Activated CD8-positive, alpha-beta T cell treated with anti-CD3 and anti-CD28 coated beads for 36 hours (primary cell): ENCODE measurements at regions not wholly inside any gene's neighbourhood (a gene's known extent, or its start where the extent isn't known, plus 50 kb on each side); places are given as distances from the start of the nearest gene placed in this dataset.

Source experiments
- ATAC-seq: fragments of 200-7000 bp; cut with Tn5 transposase; one replicate; pipeline ENCODE4 v1.10.0; 2021; ENCODE audit warnings: mild to moderate bottlenecking, moderate library complexity
- CTCF ChIA-PET: fragments of 350-600 bp; sonication (Branson Sonifier 250); formaldehyde crosslinking; loops from one replicate; lab custom pipeline; 2021; ENCODE audit warnings: antibody characterized with exemption; lab: Charles Lee
- POLR2A ChIA-PET: fragments of 350-600 bp; sonication (Branson Sonifier 250); formaldehyde crosslinking; loops from one replicate; lab custom pipeline; 2021; ENCODE audit warnings: antibody characterized with exemption; lab: Charles Lee
- DNase-seq: peaks from one replicate; pipeline ENCODE4 v3.0.0-alpha.2; 2020
- H3K27ac Mint-ChIP-seq: one replicate; pipeline ENCODE4 v1.8.0; 2021; ENCODE audit warnings: mild to moderate bottlenecking, mixed read lengths
- H3K27me3 Mint-ChIP-seq: one replicate; pipeline ENCODE4 v1.8.0; 2021; ENCODE audit warnings: mixed read lengths
- H3K36me3 Mint-ChIP-seq: one replicate; pipeline ENCODE4 v1.8.0; 2021; ENCODE audit warnings: low read depth, mixed read lengths
- H3K4me1 Mint-ChIP-seq: one replicate; pipeline ENCODE4 v1.8.0; 2021; ENCODE audit warnings: low read depth, mixed read lengths
- H3K4me3 Mint-ChIP-seq: one replicate; pipeline ENCODE4 v1.8.0; 2021; ENCODE audit warnings: mild to moderate bottlenecking, moderate library complexity, mixed read lengths
- H3K9me3 Mint-ChIP-seq: one replicate; pipeline ENCODE4 v1.8.0; 2021; ENCODE audit warnings: mixed read lengths
- CTCF ChIP-seq: fragments of 200-600 bp; IDR thresholded peaks from one replicate; pipeline ENCODE4 v1.8.0; 2022; ENCODE audit warnings: antibody characterized with exemption, mild to moderate bottlenecking
- intact Hi-C: fragments of 100-400 bp; cut with micrococcal nuclease; formaldehyde crosslinking; loops from one replicate; pipeline ENCODE4 v1.10.0; 2022

DNA sequence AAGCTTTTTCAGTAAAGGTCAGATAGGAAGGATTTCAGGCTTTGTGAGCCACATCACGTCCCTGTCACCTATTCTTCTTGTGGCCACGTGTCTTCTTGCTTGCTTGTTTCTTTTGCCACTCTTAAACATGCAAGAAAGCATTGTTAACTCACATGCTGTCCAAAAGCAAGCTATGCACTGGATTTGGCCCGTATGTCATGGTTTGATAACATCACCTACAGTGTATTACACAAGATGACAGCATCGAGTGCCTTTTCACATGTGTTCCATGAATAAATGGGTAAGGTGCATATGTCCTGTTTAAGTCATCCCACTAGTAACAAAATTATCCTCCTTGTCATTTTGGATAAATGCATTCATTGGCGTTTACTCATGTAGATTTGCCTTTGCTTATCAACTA is 468.0 kb upstream of the FAT1 start:
- no peak for DNase-seq
- H3K9me3 Mint-ChIP-seq: peaks cover 1% of the 10 kb centered on the region
- TF ChIP-seq CTCF: no peak
- ChIA-PET POLR2A (no interaction called here), CTCF (no interaction called here)
- H3K4me3 Mint-ChIP-seq: no peak overlapping the region
- no peak overlapping the region for H3K27ac Mint-ChIP-seq
- no peak for ATAC-seq
- no peaks in the 10 kb centered on the region for H3K4me1 Mint-ChIP-seq
- no peaks in the 10 kb centered on the region for H3K36me3 Mint-ChIP-seq
- intact Hi-C loops: no loop called here
- no peaks in the 10 kb centered on the region for H3K27me3 Mint-ChIP-seq

DNA sequence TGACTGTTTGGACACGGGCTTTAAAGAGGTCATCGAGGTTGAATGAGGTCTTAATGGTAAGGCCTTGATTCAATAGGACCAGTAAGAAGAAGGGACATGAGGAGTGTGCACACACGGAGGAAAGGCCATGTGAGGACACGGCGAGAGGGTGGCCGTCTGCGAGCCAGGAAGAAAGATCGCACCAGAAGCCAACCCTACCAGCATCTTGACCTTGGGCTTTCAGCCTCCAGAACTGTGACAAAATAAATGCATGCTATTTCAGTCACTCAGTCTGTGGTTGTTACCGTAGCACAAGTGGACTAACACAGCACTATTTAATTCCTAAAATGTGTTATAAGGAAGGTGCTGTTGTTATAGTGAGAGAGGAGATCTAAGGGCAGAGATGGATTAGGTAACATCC is 468.6 kb upstream of the FAT1 start:
- H3K9me3 Mint-ChIP-seq: peaks cover 1% of the 10 kb centered on the region
- no peak for ATAC-seq
- H3K36me3 Mint-ChIP-seq: no peaks in the 10 kb centered on the region
- DNase-seq: no peak
- H3K4me1 Mint-ChIP-seq: no peaks in the 10 kb centered on the region
- intact Hi-C loops: no loop called here
- no peak for TF ChIP-seq CTCF
- ChIA-PET CTCF (no interaction called here), POLR2A (no interaction called here)
- H3K27ac Mint-ChIP-seq: no peak overlapping the region
- no peak overlapping the region for H3K4me3 Mint-ChIP-seq
- H3K27me3 Mint-ChIP-seq: no peaks in the 10 kb centered on the region

DNA sequence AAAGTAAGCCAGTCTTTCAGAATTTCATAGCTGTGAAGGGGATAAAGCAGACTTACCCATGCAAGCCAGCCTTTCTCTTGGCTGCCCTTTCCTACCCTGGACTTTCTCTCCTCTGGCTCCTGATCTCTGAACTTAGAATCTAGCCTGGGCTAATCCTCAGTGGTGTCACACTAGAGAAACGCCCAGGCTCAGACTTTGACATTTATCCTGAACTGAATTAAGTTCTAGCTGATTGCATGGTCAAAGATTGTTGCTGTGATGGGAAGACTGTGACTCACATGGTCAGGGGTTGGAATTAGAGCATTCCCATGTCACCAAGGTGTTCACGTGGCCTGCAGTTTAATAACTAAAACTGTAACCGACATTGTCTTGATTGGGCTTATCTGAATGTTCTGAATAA is 469.5 kb upstream of the FAT1 start:
- Mint-ChIP-seq H3K4me1 (no peaks in the 10 kb centered on the region), H3K36me3 (no peaks in the 10 kb centered on the region), H3K4me3 (no peak overlapping the region), H3K27ac (no peak overlapping the region), H3K27me3 (no peaks in the 10 kb centered on the region), H3K9me3 (peaks cover 1% of the 10 kb centered on the region)
- no peak for DNase-seq
- ChIA-PET POLR2A (no interaction called here), CTCF (no interaction called here)
- TF ChIP-seq CTCF: no peak
- intact Hi-C loops: no loop called here
- no peak for ATAC-seq

DNA sequence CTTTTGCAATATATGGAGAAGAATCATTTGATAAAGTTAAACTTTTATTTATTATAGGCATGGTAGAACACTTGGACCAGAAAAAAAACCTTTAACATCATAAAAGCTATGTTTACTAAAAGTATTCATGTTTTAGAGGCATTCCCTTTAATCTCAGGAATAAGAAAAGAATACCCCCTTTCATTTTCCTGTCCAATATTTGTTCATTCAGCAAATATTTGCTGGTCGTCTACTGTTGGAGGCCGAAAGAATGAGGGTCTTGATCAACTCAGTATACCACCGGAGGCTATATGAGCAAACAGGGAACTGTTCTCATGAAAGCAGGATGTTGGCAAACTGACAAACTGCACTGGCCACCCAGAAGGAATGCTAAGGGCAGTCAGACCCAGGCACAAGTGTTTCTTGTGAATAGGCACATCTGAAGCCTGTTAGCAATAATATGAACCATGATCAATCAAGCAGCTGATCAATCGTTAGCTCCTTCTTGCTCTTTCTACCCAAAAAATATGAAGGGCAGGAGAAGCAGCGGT is 480.8 kb upstream of the FAT1 start:
- no peak overlapping the region for H3K27ac Mint-ChIP-seq
- peaks cover 11% of the 10 kb centered on the region for H3K9me3 Mint-ChIP-seq
- no peak overlapping the region for H3K4me3 Mint-ChIP-seq
- no peaks in the 10 kb centered on the region for H3K27me3 Mint-ChIP-seq
- no peak for ATAC-seq
- no peak for DNase-seq
- H3K36me3 Mint-ChIP-seq: no peaks in the 10 kb centered on the region
- CTCF ChIA-PET: no interaction called here
- H3K4me1 Mint-ChIP-seq: no peaks in the 10 kb centered on the region
- POLR2A ChIA-PET: no interaction called here
- no peak for TF ChIP-seq CTCF
- intact Hi-C loops: no loop called here

- Mint-ChIP-seq H3K36me3 (no peaks in the 10 kb centered on the region), H3K27me3 (no peaks in the 10 kb centered on the region), H3K4me3 (no peak overlapping the region), H3K9me3 (peaks cover 17% of the 10 kb centered on the region), H3K27ac (no peak overlapping the region), H3K4me1 (no peaks in the 10 kb centered on the region)
- CTCF ChIA-PET: no interaction called here
- intact Hi-C loops: no loop called here
- ATAC-seq (no peak), DNase-seq (no peak)
- POLR2A ChIA-PET: no interaction called here
- TF ChIP-seq CTCF: no peak
Measured at GRCh38 chr4:187207931-187208330, 484.3 kb upstream of the FAT1 start.
